HG03469 (cell line): ENCODE measurements at regions not wholly inside any gene's neighbourhood (a gene's known extent, or its start where the extent isn't known, plus 50 kb on each side); places are given as distances from the start of the nearest gene placed in this dataset.
"Not testable (repeated sequence)": the region's sequence is repeated elsewhere in the genome, so short reads cannot be mapped to it uniquely, and the experiment has no call there.

Source experiments
- ATAC-seq: cut with Tn5 transposase; IDR thresholded peaks from one replicate; pipeline ENCODE4 v1.9.1; 2021; ENCODE audit warnings: mild to moderate bottlenecking, moderate library complexity, moderate number of reproducible peaks; ENCODE audit not compliant: unreplicated experiment

- ATAC-seq: no peak
These were observed 1150.7 kb upstream of the CRIM1 start for GRCh38 chr2:35204881-35205280.

GRCh38 chr2:35204323-35204722, 1151.3 kb upstream of the CRIM1 start:
- ATAC-seq: no peak

GRCh38 chr2:35199298-35199697, 1156.3 kb upstream of the CRIM1 start:
- no peak for ATAC-seq

- no peak for ATAC-seq
These were observed 1169.6 kb upstream of the CRIM1 start for GRCh38 chr2:35185861-35186412.

GRCh38 chr2:35184471-35184870, 1171.1 kb upstream of the CRIM1 start:
- no peak for ATAC-seq

- ATAC-seq: not testable (repeated sequence)
These were observed 1178.9 kb upstream of the CRIM1 start for GRCh38 chr2:35176726-35177125.

GRCh38 chr2:35174845-35175244, 1180.7 kb upstream of the CRIM1 start:
- ATAC-seq: no peak

- ATAC-seq: no peak
These were observed 1182.9 kb upstream of the CRIM1 start for GRCh38 chr2:35172687-35173086.

GRCh38 chr2:35168351-35168750, 1187.2 kb upstream of the CRIM1 start:
- ATAC-seq: no peak

GRCh38 chr2:35163948-35164347, 1191.6 kb upstream of the CRIM1 start:
- ATAC-seq: no peak

- ATAC-seq: no peak
These were observed 1194.7 kb upstream of the CRIM1 start for GRCh38 chr2:35160871-35161270.

GRCh38 chr2:35125871-35126270, 1229.7 kb upstream of the CRIM1 start:
- ATAC-seq: no peak

GRCh38 chr2:35125278-35125677, 1230.3 kb upstream of the CRIM1 start:
- ATAC-seq: no peak

GRCh38 chr2:35116151-35116550, 1239.4 kb upstream of the CRIM1 start:
- no peak for ATAC-seq

- ATAC-seq: no peak
These were observed 1240.8 kb upstream of the CRIM1 start for GRCh38 chr2:35114765-35115164.

- not testable (repeated sequence) for ATAC-seq
These were observed 1243.2 kb upstream of the CRIM1 start for GRCh38 chr2:35112367-35112766.

- ATAC-seq: no peak
These were observed 1251.3 kb upstream of the CRIM1 start for GRCh38 chr2:35104309-35104708.

- ATAC-seq: no peak
These were observed 1256.2 kb upstream of the CRIM1 start for GRCh38 chr2:35099342-35099741.

- no peak for ATAC-seq
These were observed 1273.5 kb upstream of the CRIM1 start for GRCh38 chr2:35082072-35082471.

GRCh38 chr2:35081622-35082015, 1274.0 kb upstream of the CRIM1 start:
- ATAC-seq: no peak

- no peak for ATAC-seq
These were observed 1274.5 kb upstream of the CRIM1 start for GRCh38 chr2:35081001-35081621.

GRCh38 chr2:35080231-35080910, 1275.2 kb upstream of the CRIM1 start:
- ATAC-seq: no peak
